Stimulated activated effector memory CD8-positive, alpha-beta T cell treated with anti-CD3 and anti-CD28 coated beads, Interleukin-12 subunit alpha, Interleukin-12 subunit beta, amount 100 ng/mL, for 72 hours (primary cell): ENCODE measurements at regions not wholly inside any gene's neighbourhood (a gene's known extent, or its start where the extent isn't known, plus 50 kb on each side); places are given as distances from the start of the nearest gene placed in this dataset.
"Not testable (repeated sequence)": the region's sequence is repeated elsewhere in the genome, so short reads cannot be mapped to it uniquely, and the experiment has no call there.

Source experiments
- ATAC-seq: fragments of 150-1000 bp; cut with Tn5 transposase; 2 replicates; pipeline ENCODE4 v1.10.0; 2021
- DNase-seq, 2 donors: peaks; one replicate each; pipeline ENCODE4 v3.0.0; 2021 to 2022; ENCODE audit warnings: low spot score in 2 of 2
- H3K27ac Mint-ChIP-seq: one replicate; pipeline ENCODE4 v1.8.0; 2022; ENCODE audit warnings: mild to moderate bottlenecking, mixed read lengths
- H3K36me3 Mint-ChIP-seq: one replicate; pipeline ENCODE4 v1.8.0; 2022; ENCODE audit warnings: mild to moderate bottlenecking, mixed read lengths
- H3K4me1 Mint-ChIP-seq: one replicate; pipeline ENCODE4 v1.8.0; 2022; ENCODE audit warnings: mixed read lengths
- H3K4me3 Mint-ChIP-seq: one replicate; pipeline ENCODE4 v1.8.0; 2022; ENCODE audit warnings: mild to moderate bottlenecking, mixed read lengths
- H3K9me3 Mint-ChIP-seq: one replicate; pipeline ENCODE4 v1.8.0; 2022; ENCODE audit warnings: mixed read lengths

GRCh38 chr5:124963236-124963919, 216.9 kb upstream of the ZNF608 start:
- no peaks in the 10 kb centered on the region for H3K4me1 Mint-ChIP-seq
- no peak overlapping the region for H3K4me3 Mint-ChIP-seq
- ATAC-seq (no peak), DNase-seq (no peak)
- peaks cover 4% of the 10 kb centered on the region for H3K9me3 Mint-ChIP-seq
- no peak overlapping the region for H3K27ac Mint-ChIP-seq
- H3K36me3 Mint-ChIP-seq, result no peaks in the 10 kb centered on the region

- H3K4me1 Mint-ChIP-seq, ATAC-seq, H3K36me3 Mint-ChIP-seq, H3K9me3 Mint-ChIP-seq, H3K4me3 Mint-ChIP-seq, H3K27ac Mint-ChIP-seq, DNase-seq: not testable (repeated sequence)
Measured at GRCh38 chr5:124966741-124967140, 220.3 kb upstream of the ZNF608 start.

- DNase-seq, H3K36me3 Mint-ChIP-seq, H3K4me3 Mint-ChIP-seq, ATAC-seq, H3K4me1 Mint-ChIP-seq, H3K9me3 Mint-ChIP-seq, H3K27ac Mint-ChIP-seq: not testable (repeated sequence)
Measured at GRCh38 chr5:124970381-124970780, 223.9 kb upstream of the ZNF608 start.

- no peak overlapping the region for H3K4me3 Mint-ChIP-seq
- no peak for ATAC-seq
Measured at GRCh38 chr5:124972703-124973102, 226.3 kb upstream of the ZNF608 start.

GRCh38 chr5:124973661-124974060, 227.2 kb upstream of the ZNF608 start:
- H3K9me3 Mint-ChIP-seq, result peaks cover 8% of the 10 kb centered on the region
- DNase-seq, result no peak
- H3K4me3 Mint-ChIP-seq, result no peak overlapping the region
- no peak for ATAC-seq
- H3K36me3 Mint-ChIP-seq, result no peaks in the 10 kb centered on the region
- no peaks in the 10 kb centered on the region for H3K4me1 Mint-ChIP-seq
- no peak overlapping the region for H3K27ac Mint-ChIP-seq

More at GRCh38 chr5:124972703-124973102, 226.3 kb upstream of the ZNF608 start:
- Mint-ChIP-seq H3K9me3 (peaks cover 8% of the 10 kb centered on the region), H3K36me3 (no peaks in the 10 kb centered on the region), H3K27ac (no peak overlapping the region), H3K4me1 (no peaks in the 10 kb centered on the region)
- DNase-seq, result no peak

- DNase-seq, result no peak
- H3K36me3 Mint-ChIP-seq, result no peaks in the 10 kb centered on the region
Measured at GRCh38 chr5:124976086-124976485, 229.6 kb upstream of the ZNF608 start.

GRCh38 chr5:124979251-124979650, 232.8 kb upstream of the ZNF608 start:
- DNase-seq (no peak), ATAC-seq (no peak)
- H3K27ac Mint-ChIP-seq, result no peak overlapping the region

More at GRCh38 chr5:124976086-124976485, 229.6 kb upstream of the ZNF608 start:
- no peaks in the 10 kb centered on the region for H3K4me1 Mint-ChIP-seq
- no peak overlapping the region for H3K4me3 Mint-ChIP-seq
- H3K27ac Mint-ChIP-seq, result no peak overlapping the region
- ATAC-seq, result no peak
- H3K9me3 Mint-ChIP-seq, result peaks cover 7% of the 10 kb centered on the region

GRCh38 chr5:124980163-124980941, 233.9 kb upstream of the ZNF608 start:
- DNase-seq (no peak), ATAC-seq (no peak)
- peaks cover 16% of the 10 kb centered on the region for H3K9me3 Mint-ChIP-seq
- no peaks in the 10 kb centered on the region for H3K36me3 Mint-ChIP-seq
- H3K4me3 Mint-ChIP-seq, result no peak overlapping the region
- no peak overlapping the region for H3K27ac Mint-ChIP-seq
- H3K4me1 Mint-ChIP-seq, result no peaks in the 10 kb centered on the region

More at GRCh38 chr5:124979251-124979650, 232.8 kb upstream of the ZNF608 start:
- Mint-ChIP-seq H3K36me3 (no peaks in the 10 kb centered on the region), H3K9me3 (peaks cover 13% of the 10 kb centered on the region), H3K4me1 (no peaks in the 10 kb centered on the region), H3K4me3 (no peak overlapping the region)

- Mint-ChIP-seq H3K4me3 (no peak overlapping the region), H3K4me1 (no peaks in the 10 kb centered on the region), H3K27ac (no peak overlapping the region), H3K36me3 (no peaks in the 10 kb centered on the region), H3K9me3 (peaks cover 18% of the 10 kb centered on the region)
- no peak for DNase-seq
- ATAC-seq, result no peak
Measured at GRCh38 chr5:124981901-124982300, 235.5 kb upstream of the ZNF608 start.

- peaks cover 15% of the 10 kb centered on the region for H3K9me3 Mint-ChIP-seq
- H3K27ac Mint-ChIP-seq, result no peak overlapping the region
- ATAC-seq (no peak), DNase-seq (no peak)
- no peaks in the 10 kb centered on the region for H3K4me1 Mint-ChIP-seq
- no peaks in the 10 kb centered on the region for H3K36me3 Mint-ChIP-seq
- H3K4me3 Mint-ChIP-seq, result no peak overlapping the region
Measured at GRCh38 chr5:124986170-124986569, 239.7 kb upstream of the ZNF608 start.

GRCh38 chr5:124986667-124987066, 240.2 kb upstream of the ZNF608 start:
- Mint-ChIP-seq H3K4me1 (no peaks in the 10 kb centered on the region), H3K9me3 (peaks cover 15% of the 10 kb centered on the region)
- DNase-seq, result no peak

GRCh38 chr5:124987786-124988185, 241.3 kb upstream of the ZNF608 start:
- not testable (repeated sequence) for H3K27ac Mint-ChIP-seq, DNase-seq, H3K4me3 Mint-ChIP-seq, ATAC-seq, H3K4me1 Mint-ChIP-seq, H3K36me3 Mint-ChIP-seq
- peaks cover 14% of the 10 kb centered on the region for H3K9me3 Mint-ChIP-seq

More at GRCh38 chr5:124986667-124987066, 240.2 kb upstream of the ZNF608 start:
- Mint-ChIP-seq H3K27ac (no peak overlapping the region), H3K4me3 (no peak overlapping the region), H3K36me3 (no peaks in the 10 kb centered on the region)
- no peak for ATAC-seq

GRCh38 chr5:124990723-124991122, 244.3 kb upstream of the ZNF608 start:
- H3K36me3 Mint-ChIP-seq, result no peaks in the 10 kb centered on the region
- no peak for ATAC-seq
- no peak overlapping the region for H3K27ac Mint-ChIP-seq
- peaks cover 5% of the 10 kb centered on the region for H3K9me3 Mint-ChIP-seq
- no peaks in the 10 kb centered on the region for H3K4me1 Mint-ChIP-seq
- H3K4me3 Mint-ChIP-seq, result no peak overlapping the region
- DNase-seq, result no peak

- Mint-ChIP-seq H3K9me3 (peaks cover 6% of the 10 kb centered on the region), H3K36me3 (no peaks in the 10 kb centered on the region), H3K4me3 (no peak overlapping the region), H3K27ac (no peak overlapping the region), H3K4me1 (no peaks in the 10 kb centered on the region)
- no peak for ATAC-seq
- DNase-seq, result no peak
Measured at GRCh38 chr5:124995421-124995820, 249.0 kb upstream of the ZNF608 start.

GRCh38 chr5:124996023-124996763, 249.8 kb upstream of the ZNF608 start:
- DNase-seq (no peak), ATAC-seq (no peak)
- Mint-ChIP-seq H3K36me3 (no peaks in the 10 kb centered on the region), H3K4me3 (no peak overlapping the region), H3K9me3 (peaks cover 9% of the 10 kb centered on the region), H3K27ac (no peak overlapping the region), H3K4me1 (no peaks in the 10 kb centered on the region)
